Activated B cell treated with CpG ODN at 0.5 μM for 24 hours (primary cell): ENCODE measurements at regions not wholly inside any gene's neighbourhood (a gene's known extent, or its start where the extent isn't known, plus 50 kb on each side); places are given as distances from the start of the nearest gene placed in this dataset.

ENCODE experiments used
- ATAC-seq: fragments of 200-7000 bp; cut with Tn5 transposase; one replicate; pipeline ENCODE4 v1.10.0; 2021; ENCODE audit warnings: low read depth, mild to moderate bottlenecking, moderate library complexity
- CTCF ChIA-PET: fragments of 350-600 bp; sonication (Branson Sonifier 250); formaldehyde crosslinking; loops from one replicate; lab custom pipeline; 2021; ENCODE audit warnings: antibody characterized with exemption; lab: Charles Lee
- POLR2A ChIA-PET: fragments of 350-600 bp; sonication (Branson Sonifier 250); formaldehyde crosslinking; loops from one replicate; lab custom pipeline; 2021; ENCODE audit warnings: antibody characterized with exemption; lab: Charles Lee
- DNase-seq: peaks from one replicate; pipeline ENCODE4 v3.0.0; 2022
- H3K27ac Mint-ChIP-seq: one replicate; pipeline ENCODE4 v1.8.0; 2020; ENCODE audit warnings: mixed read lengths
- H3K27me3 Mint-ChIP-seq: one replicate; pipeline ENCODE4 v1.8.0; 2021; ENCODE audit warnings: mixed read lengths
- H3K36me3 Mint-ChIP-seq: one replicate; pipeline ENCODE4 v1.8.0; 2021; ENCODE audit warnings: low read depth, mixed read lengths
- H3K4me1 Mint-ChIP-seq: one replicate; pipeline ENCODE4 v1.8.0; 2021; ENCODE audit warnings: mixed read lengths
- H3K4me3 Mint-ChIP-seq: one replicate; pipeline ENCODE4 v1.8.0; 2020; ENCODE audit warnings: mild to moderate bottlenecking, mixed read lengths
- H3K9me3 Mint-ChIP-seq: one replicate; pipeline ENCODE4 v1.8.0; 2020; ENCODE audit warnings: mixed read lengths
- CTCF ChIP-seq: fragments of 200-600 bp; IDR thresholded peaks from one replicate; pipeline ENCODE4 v1.8.0; 2022; ENCODE audit warnings: antibody characterized with exemption, mild to moderate bottlenecking
- intact Hi-C: fragments of 100-400 bp; cut with micrococcal nuclease; formaldehyde crosslinking; loops from one replicate; pipeline ENCODE4 v1.15.1; 2024

- Mint-ChIP-seq H3K9me3 (peaks cover 2% of the 10 kb centered on the region), H3K27me3 (no peaks in the 10 kb centered on the region), H3K4me1 (peaks cover 35% of the 10 kb centered on the region), H3K4me3 (no peak overlapping the region), H3K27ac (no peak overlapping the region), H3K36me3 (no peaks in the 10 kb centered on the region)
- DNase-seq (no peak), ATAC-seq (no peak)
- ChIA-PET POLR2A (no interaction called here), CTCF (no interaction called here)
- intact Hi-C loops, result loop anchor here (5.0 kb wide), 1 partner anchor 46 kb away; no protein-coding TSS in a partner anchor
- no peak for TF ChIP-seq CTCF
These were observed 81.6 kb upstream of the MIER3 start for GRCh38 chr5:57033503-57033902.

DNA sequence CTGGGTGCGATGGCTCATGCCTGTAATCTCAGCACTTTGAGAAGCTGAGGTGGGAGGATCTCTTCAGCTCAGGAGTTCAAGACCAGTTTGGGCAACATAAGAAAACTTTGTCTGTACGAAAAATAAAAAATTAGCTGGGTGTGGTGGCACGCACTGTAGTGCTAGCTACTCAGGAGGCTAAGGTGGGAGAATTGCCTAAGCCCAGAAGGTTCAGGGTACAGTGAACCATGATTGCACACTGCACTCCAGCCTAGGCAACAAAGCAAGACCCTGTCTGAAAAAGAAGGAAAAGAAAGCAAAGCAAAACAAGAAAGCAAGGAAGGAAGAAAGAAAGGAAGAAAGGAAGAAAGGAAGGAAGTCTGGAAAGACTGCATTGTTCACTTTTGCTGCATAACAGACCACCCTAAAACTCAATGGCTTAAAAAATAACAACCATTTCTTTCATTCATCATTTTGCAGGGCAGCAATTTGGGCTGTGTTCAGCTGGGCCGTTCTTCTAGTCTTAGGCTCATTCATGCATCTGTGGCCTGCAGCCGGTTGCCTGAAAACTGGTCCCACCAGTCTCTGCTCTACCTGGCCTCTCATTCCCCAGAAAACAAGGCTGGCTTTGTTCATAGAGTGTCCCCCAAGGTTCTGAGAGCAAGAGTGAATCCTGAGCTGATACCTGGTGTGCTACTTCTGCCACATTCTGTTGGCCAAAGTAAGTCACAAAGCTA is 82.4 kb upstream of the MIER3 start:
- DNase-seq (no peak), ATAC-seq (no peak)
- ChIA-PET CTCF (no interaction called here), POLR2A (no interaction called here)
- intact Hi-C loops, result loop anchor here (5.0 kb wide), 1 partner anchor 47 kb away; no protein-coding TSS in a partner anchor
- H3K9me3 Mint-ChIP-seq, result no peaks in the 10 kb centered on the region
- TF ChIP-seq CTCF, result no peak
- no peaks in the 10 kb centered on the region for H3K36me3 Mint-ChIP-seq
- H3K27ac Mint-ChIP-seq, result no peak overlapping the region
- H3K4me3 Mint-ChIP-seq, result no peak overlapping the region
- H3K4me1 Mint-ChIP-seq, result peaks cover 31% of the 10 kb centered on the region
- H3K27me3 Mint-ChIP-seq, result no peaks in the 10 kb centered on the region

- CTCF ChIA-PET, result no interaction called here
- no peaks in the 10 kb centered on the region for H3K27me3 Mint-ChIP-seq
- DNase-seq (no peak), ATAC-seq (no peak)
- no peak overlapping the region for H3K4me3 Mint-ChIP-seq
- TF ChIP-seq CTCF, result no peak
- intact Hi-C loops, result loop anchor here (5.0 kb wide), 1 partner anchor 51 kb away; no protein-coding TSS in a partner anchor
- POLR2A ChIA-PET, result no interaction called here
- H3K4me1 Mint-ChIP-seq, result peaks cover 16% of the 10 kb centered on the region
- no peaks in the 10 kb centered on the region for H3K9me3 Mint-ChIP-seq
- H3K27ac Mint-ChIP-seq, result no peak overlapping the region
- no peaks in the 10 kb centered on the region for H3K36me3 Mint-ChIP-seq
These were observed 84.0 kb upstream of the MIER3 start for GRCh38 chr5:57035955-57036354.

- H3K4me1 Mint-ChIP-seq, result peaks cover 8% of the 10 kb centered on the region
- ATAC-seq (no peak), DNase-seq (no peak)
- no peak overlapping the region for H3K27ac Mint-ChIP-seq
- H3K9me3 Mint-ChIP-seq, result no peaks in the 10 kb centered on the region
- H3K4me3 Mint-ChIP-seq, result no peak overlapping the region
- intact Hi-C loops, result loop anchor here (5.0 kb wide), 1 partner anchor 51 kb away; no protein-coding TSS in a partner anchor
- no peak for TF ChIP-seq CTCF
- ChIA-PET POLR2A (no interaction called here), CTCF (no interaction called here)
- H3K36me3 Mint-ChIP-seq, result no peaks in the 10 kb centered on the region
- no peaks in the 10 kb centered on the region for H3K27me3 Mint-ChIP-seq
These were observed 84.8 kb upstream of the MIER3 start for GRCh38 chr5:57036761-57037160.

- ChIA-PET CTCF (no interaction called here), POLR2A (no interaction called here)
- DNase-seq, result no peak
- H3K36me3 Mint-ChIP-seq, result no peaks in the 10 kb centered on the region
- no peaks in the 10 kb centered on the region for H3K9me3 Mint-ChIP-seq
- no peak for ATAC-seq
- intact Hi-C loops, result loop anchor here (5.0 kb wide), 1 partner anchor 50 kb away; no protein-coding TSS in a partner anchor
- no peaks in the 10 kb centered on the region for H3K27me3 Mint-ChIP-seq
- no peak for TF ChIP-seq CTCF
- H3K4me3 Mint-ChIP-seq, result no peak overlapping the region
- H3K4me1 Mint-ChIP-seq, result peaks cover 2% of the 10 kb centered on the region
- H3K27ac Mint-ChIP-seq, result no peak overlapping the region
These were observed 85.4 kb upstream of the MIER3 start for GRCh38 chr5:57037355-57037754.
